Activated gamma-delta T cell treated with anti-CD3 and anti-CD28 coated beads, Interleukin-2, amount 50 U/mL, for 16 hours (primary cell): ENCODE measurements at regions not wholly inside any gene's neighbourhood (a gene's known extent, or its start where the extent isn't known, plus 50 kb on each side); places are given as distances from the start of the nearest gene placed in this dataset.

Source experiments
- DNase-seq: peaks from one replicate; pipeline ENCODE4 v3.0.0-alpha.2; 2020; ENCODE audit warnings: low read depth

GRCh38 chr18:42401131-42401673 is 446.2 kb downstream of the PIK3C3 start:
- no peak for DNase-seq

DNA sequence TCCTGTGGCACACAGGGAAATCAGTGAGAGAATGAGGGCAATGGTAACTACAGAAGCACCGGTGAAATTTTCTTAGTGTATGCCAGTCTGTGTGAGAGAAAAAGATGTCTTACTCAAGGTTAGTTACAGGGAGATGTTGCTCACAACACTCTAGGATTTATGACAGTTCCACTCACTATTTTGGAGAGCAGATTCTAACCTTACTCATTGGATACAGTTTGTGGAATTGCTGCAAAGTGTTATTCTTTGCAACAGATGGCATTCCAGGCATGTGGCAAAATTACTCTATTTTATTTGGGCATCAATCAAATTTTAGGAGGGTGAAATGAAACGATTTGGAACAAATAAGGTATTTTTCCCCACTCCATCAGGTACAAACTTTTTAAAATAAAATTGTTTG is 449.1 kb downstream of the PIK3C3 start:
- DNase-seq, result no peak

DNA sequence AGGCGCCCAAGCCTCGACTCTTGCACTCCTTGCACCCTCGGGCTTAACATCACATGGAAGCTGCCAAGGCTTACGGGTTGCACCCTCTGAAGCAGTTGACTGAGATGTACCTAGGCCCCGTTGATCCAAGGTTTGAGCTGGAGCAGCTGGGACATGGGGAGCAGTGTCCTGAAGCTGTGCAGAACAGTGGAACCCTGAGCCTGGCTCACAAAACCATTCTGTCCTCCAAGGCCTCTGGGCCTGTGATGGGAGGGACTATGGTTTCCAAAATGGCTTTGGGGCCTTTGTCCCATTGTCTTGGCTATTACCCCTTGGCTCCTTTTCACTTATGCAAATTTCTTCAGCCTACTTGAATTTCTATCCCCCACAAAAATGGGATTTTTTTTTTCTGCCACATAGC is 454.0 kb downstream of the PIK3C3 start:
- DNase-seq, result no peak

DNA sequence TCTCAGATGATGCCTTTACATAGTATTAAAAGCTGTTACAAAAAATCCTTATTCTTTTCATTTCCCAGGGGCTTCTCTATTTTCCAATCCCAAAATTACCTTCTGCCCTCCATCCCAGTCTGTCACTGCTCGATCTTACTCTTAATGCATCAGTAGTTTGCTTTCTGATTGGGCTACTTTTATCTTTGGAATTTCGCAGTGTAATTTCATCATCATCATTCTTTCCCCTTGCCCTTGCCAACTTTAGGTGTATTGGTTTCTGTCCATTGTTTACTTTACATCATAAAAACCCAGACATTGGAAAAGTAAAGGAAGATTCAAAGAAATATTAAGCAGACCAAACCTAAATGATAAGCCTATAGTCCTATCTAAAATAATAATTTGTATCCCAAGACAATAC is 457.2 kb downstream of the PIK3C3 start:
- no peak for DNase-seq

- DNase-seq, result no peak
Observed at GRCh38 chr18:42412896-42413295, 457.9 kb downstream of the PIK3C3 start.

GRCh38 chr18:42413870-42414269 is 458.8 kb downstream of the PIK3C3 start:
- DNase-seq, result no peak

GRCh38 chr18:42414756-42415454 is 459.9 kb downstream of the PIK3C3 start:
- DNase-seq, result no peak

DNA sequence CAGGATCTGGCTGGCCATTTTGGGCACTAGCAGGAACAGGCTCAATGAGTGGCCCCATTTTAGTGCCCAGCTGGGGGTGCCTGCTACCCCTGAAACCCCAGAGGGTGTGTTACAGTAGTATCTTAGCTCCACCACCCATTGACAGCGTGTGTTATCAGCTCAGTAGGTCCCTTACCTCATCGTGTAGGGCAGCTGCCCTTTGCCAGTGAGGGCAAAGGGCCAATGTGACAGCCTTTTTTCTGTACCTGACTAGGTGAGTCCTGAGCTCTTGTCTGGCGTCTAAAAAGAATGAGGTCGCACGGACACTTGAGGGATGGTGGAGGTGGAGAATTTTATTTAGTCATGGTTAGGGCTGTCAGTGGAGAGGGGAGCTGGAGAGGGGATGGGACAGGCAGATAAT is 462.2 kb downstream of the PIK3C3 start:
- no peak for DNase-seq

DNA sequence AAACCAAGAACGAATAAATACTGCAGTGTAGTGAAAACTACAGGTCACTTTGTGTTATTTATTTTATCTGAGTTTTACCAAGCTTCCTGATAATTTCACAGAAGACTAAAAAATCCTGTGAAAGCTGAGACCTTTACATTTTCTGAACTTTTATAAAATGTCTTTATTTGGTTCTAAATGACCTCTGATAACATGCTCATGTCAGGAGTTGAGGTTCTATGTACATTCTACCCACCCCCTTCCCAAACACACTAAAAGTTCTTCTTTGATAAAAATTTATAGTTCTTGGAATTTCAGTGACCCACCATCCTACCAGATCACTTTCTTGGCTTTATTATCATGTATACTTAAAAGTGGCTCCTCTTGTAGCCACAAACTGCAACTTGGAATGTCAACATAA is 463.1 kb downstream of the PIK3C3 start:
- no peak for DNase-seq

DNA sequence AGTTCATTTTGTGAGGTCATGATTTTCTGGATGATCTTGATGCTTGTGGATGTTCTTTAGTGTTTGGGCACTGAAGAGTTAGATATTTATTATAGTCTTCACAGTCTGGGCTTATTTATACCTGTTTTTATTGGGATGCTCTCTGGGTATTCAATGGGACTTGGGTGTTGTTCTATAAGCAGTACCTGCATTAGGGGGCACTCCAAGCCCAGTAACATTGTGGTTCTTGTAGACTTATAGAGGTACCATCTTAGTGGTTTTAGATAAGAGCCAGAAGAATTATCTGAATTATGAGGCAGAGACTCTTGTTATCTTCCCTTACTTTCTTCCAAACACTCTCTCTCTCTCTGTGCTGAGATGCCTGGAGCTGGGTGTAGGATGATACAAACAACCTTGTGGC is 470.0 kb downstream of the PIK3C3 start:
- DNase-seq, result no peak

DNA sequence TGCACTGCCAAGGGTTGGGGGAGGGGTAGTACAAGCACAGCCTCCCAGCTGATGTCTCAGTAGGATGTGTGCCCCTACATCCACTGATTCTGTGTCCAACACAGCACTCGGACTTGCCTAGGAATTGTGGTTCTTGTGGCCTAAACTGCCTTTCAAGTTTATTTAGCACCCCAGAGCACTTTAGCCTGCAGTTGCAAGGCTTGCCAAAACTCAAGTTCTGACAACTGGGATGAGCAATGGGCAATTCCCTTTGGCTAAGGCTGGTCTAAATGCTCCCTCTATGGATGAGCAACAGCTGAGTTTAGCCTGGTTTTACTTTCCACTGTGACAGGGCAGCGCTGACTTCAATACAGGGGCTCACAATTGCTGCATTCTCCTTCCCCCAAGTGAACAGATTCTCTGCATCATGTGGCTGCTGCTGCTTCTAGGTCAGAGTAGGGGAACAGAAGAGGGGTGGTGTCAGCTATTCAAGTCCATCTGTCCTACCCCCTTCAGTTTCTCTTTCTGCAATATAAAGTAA is 471.5 kb downstream of the PIK3C3 start:
- DNase-seq, result no peak

DNA sequence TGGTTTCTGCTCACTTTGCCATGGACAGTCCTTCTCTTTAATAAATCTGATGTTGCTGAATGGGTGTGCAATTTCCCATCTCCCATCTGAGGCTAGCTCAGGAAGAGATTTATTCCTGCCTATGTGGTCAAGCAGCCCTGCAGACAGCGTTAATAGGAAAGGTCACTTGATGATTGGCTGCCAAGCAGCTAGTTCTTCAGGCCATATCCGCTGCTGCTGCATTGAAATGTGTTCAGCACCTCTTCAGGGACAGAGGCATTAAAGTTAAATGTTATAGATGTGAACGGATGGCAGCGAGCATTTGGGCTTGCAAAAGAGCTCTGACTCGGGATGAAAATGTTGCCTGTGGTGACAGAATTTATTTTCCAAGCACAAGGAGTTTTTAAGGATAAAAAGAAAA is 474.2 kb downstream of the PIK3C3 start:
- no peak for DNase-seq

- DNase-seq, result no peak
Observed at GRCh38 chr18:42436222-42436765, 481.3 kb downstream of the PIK3C3 start.

GRCh38 chr18:42437001-42437400 is 482.0 kb downstream of the PIK3C3 start:
- no peak for DNase-seq

DNA sequence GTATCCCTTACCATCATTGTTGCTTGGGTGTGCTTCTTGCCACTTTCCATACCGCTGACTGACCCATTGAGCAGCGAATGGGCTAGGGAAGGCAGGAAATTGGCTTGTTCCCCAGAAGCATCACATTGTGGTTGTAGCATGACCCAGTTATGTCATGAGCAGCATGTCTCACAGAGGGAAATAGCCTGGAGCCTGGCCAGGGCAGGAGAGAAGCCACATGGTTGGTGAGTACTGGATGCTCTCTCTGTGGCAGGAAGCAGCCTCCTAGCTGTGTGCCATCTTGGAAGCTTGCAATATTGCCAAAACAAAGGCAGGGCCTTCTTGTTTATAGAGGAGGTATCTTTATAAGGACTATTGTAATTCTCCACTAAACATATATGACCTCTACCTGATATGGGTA is 482.6 kb downstream of the PIK3C3 start:
- no peak for DNase-seq

GRCh38 chr18:42442656-42443055 is 487.6 kb downstream of the PIK3C3 start:
- DNase-seq, result no peak

- no peak for DNase-seq
Observed at GRCh38 chr18:42444349-42444748, 489.3 kb downstream of the PIK3C3 start.

GRCh38 chr18:42445359-42445758 is 490.3 kb downstream of the PIK3C3 start:
- DNase-seq, result no peak

DNA sequence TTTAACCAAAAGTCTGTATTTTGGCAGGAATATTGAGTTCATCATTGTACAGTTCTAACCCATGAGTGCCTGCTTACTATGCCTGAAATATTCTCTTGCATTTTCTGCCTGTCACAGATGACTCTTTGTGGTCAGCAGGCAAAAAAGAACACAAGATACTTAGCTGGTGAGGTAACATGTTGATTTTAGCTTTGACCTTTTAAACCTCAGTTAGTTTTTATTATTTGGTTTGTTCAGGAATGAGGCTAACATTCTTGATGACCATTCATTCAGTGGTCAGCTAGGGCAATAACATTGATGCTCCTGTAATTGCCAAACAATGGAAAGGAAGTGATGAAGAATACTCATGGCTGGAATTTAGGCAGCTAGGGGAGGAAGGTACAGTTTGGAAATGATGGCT is 491.2 kb downstream of the PIK3C3 start:
- no peak for DNase-seq

- DNase-seq, result no peak
Observed at GRCh38 chr18:42447688-42448087, 492.7 kb downstream of the PIK3C3 start.

- DNase-seq, result no peak
Observed at GRCh38 chr18:42458226-42458625, 503.2 kb downstream of the PIK3C3 start.

- no peak for DNase-seq
Observed at GRCh38 chr18:42459873-42460272, 504.8 kb downstream of the PIK3C3 start.

DNA sequence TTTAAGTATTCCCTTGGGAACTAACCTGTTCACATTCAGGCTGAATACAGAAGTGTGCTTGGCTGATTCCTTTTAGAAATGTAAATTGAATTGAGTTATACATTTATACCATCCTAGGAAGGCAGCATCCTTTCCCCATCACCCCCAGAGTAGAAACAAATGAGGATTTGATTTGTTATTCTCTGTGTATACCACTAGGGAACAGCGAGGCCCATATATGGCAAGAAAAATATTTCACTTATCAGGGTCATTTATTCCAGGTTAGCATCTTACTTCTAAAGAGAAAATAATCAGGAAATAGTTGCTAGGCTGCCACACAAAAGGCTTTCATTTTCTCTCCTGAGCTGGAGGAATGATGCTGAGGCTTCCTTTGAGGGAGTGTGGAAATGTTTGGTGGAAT is 516.9 kb downstream of the PIK3C3 start:
- no peak for DNase-seq

GRCh38 chr18:42473611-42474010 is 518.6 kb downstream of the PIK3C3 start:
- DNase-seq, result no peak
